HEK293 (cell line): ENCODE measurements at regions not wholly inside any gene's neighbourhood (a gene's known extent, or its start where the extent isn't known, plus 50 kb on each side); places are given as distances from the start of the nearest gene placed in this dataset.

ENCODE experiments used
- HOXA7 ChIP-seq: sonication (generic); formaldehyde crosslinking; IDR thresholded peaks from 2 replicates; pipeline ENCODE4 v1.8.1; 2022; ENCODE audit warnings: missing genetic modification reagents, borderline replicate concordance
- ZBTB49 ChIP-seq: fragments of 450-650 bp; formaldehyde crosslinking; IDR thresholded peaks from 2 replicates; pipeline ENCODE4 v1.5.1; 2016; ENCODE audit warnings: missing biosample characterization, missing genetic modification characterization, low read depth
- ZSCAN16 ChIP-seq: fragments of 450-650 bp; formaldehyde crosslinking; IDR thresholded peaks from 2 replicates; pipeline ENCODE4 v1.5.1; 2016; ENCODE audit warnings: missing biosample characterization, missing genetic modification characterization
- ZSCAN30 ChIP-seq: fragments of 450-650 bp; IDR thresholded peaks from 2 replicates; pipeline ENCODE4 v1.5.1; 2018; ENCODE audit warnings: missing biosample characterization, mild to moderate bottlenecking, missing genetic modification characterization, moderate library complexity

- TF ChIP-seq ZSCAN16 (tag by site-specific recombination) (no peak), ZSCAN30 (tag by site-specific recombination) (no peak), HOXA7 (no peak), ZBTB49 (tag by site-specific recombination) (no peak)
These were observed 669.8 kb upstream of the ADAMTS5 start for GRCh38 chr21:27636656-27637055.
